HEK293 (cell line): ENCODE measurements at regions not wholly inside any gene's neighbourhood (a gene's known extent, or its start where the extent isn't known, plus 50 kb on each side); places are given as distances from the start of the nearest gene placed in this dataset.

Experiments used
- CTCF ChIA-PET: fragments of 350-600 bp; formaldehyde crosslinking; extraction: SDS; loops from one replicate; lab custom pipeline; 2021; ENCODE audit warnings: antibody characterized with exemption; lab: Yijun Ruan, JAX
- POLR2A ChIA-PET: fragments of 300-600 bp; formaldehyde crosslinking; extraction: SDS; loops from one replicate; lab custom pipeline; 2020; ENCODE audit warnings: antibody characterized with exemption, inconsistent platforms; lab: Yijun Ruan, JAX
- H3K27ac ChIP-seq: fragments of 200-500 bp; sonication (Bioruptor generic); 2 replicates; pipeline ENCODE4 v1.5.1; 2014; ENCODE audit warnings: low read depth, low read length, control low read depth, inconsistent platforms; ENCODE audit errors: extremely low read depth
- H3K36me3 ChIP-seq, 2 experiments: fragments of 200-500 bp in 1 of 2; sonication (Bioruptor generic) in 1 of 2; 1 replicate in 1 of 2; 2 replicates in 1 of 2; pipeline ENCODE4 v1.5.1; 2014 to 2017; ENCODE audit warnings: inconsistent platforms in 2 of 2, low read length in 2 of 2; ENCODE audit not compliant: control insufficient read depth in 2 of 2, insufficient read depth in 1 of 2
- H3K4me1 ChIP-seq: fragments of 200-500 bp; sonication (Bioruptor generic); 2 replicates; pipeline ENCODE4 v1.5.1; 2014; ENCODE audit warnings: mild to moderate bottlenecking, low read length, inconsistent platforms; ENCODE audit not compliant: control insufficient read depth, insufficient read depth
- H3K4me3 ChIP-seq: 2 replicates; pipeline ENCODE4 v1.5.1; 2011; ENCODE audit warnings: low read depth, mild to moderate bottlenecking, control low read depth, low read length, moderate library complexity
- H3K9me3 ChIP-seq: fragments of 200-500 bp; sonication (Bioruptor generic); 2 replicates; pipeline ENCODE4 v1.5.1; 2014; ENCODE audit warnings: low read depth, low read length, inconsistent platforms; ENCODE audit not compliant: control insufficient read depth, insufficient read depth
- FEZF1 ChIP-seq: fragments of 450-650 bp; formaldehyde crosslinking; IDR thresholded peaks from 2 replicates; pipeline ENCODE4 v1.5.1; 2016; ENCODE audit warnings: missing biosample characterization, missing genetic modification characterization
- RBAK ChIP-seq: fragments of 450-650 bp; formaldehyde crosslinking; IDR thresholded peaks from 2 replicates; pipeline ENCODE4 v1.5.1; 2016; ENCODE audit warnings: missing biosample characterization, missing genetic modification characterization
- REPIN1 ChIP-seq: fragments of 450-650 bp; formaldehyde crosslinking; IDR thresholded peaks from 2 replicates; pipeline ENCODE4 v1.5.1; 2017; ENCODE audit warnings: missing biosample characterization, missing genetic modification characterization, low read depth
- REST ChIP-seq: fragments of 450-650 bp; formaldehyde crosslinking; IDR thresholded peaks from 2 replicates; pipeline ENCODE4 v1.5.1; 2016; ENCODE audit warnings: missing biosample characterization, missing genetic modification characterization
- ZBTB20 ChIP-seq: fragments of 450-650 bp; formaldehyde crosslinking; IDR thresholded peaks from 2 replicates; pipeline ENCODE4 v1.5.1; 2016; ENCODE audit warnings: missing biosample characterization, missing genetic modification characterization
- ZBTB21 ChIP-seq: fragments of 450-650 bp; formaldehyde crosslinking; IDR thresholded peaks from 2 replicates; pipeline ENCODE4 v1.5.1; 2017; ENCODE audit warnings: missing biosample characterization, missing genetic modification characterization
- ZBTB7A ChIP-seq: fragments of 450-650 bp; formaldehyde crosslinking; IDR thresholded peaks from 2 replicates; pipeline ENCODE4 v1.5.1; 2016; ENCODE audit warnings: low read depth, missing biosample characterization, missing genetic modification characterization
- ZNF10 ChIP-seq: fragments of 450-650 bp; formaldehyde crosslinking; IDR thresholded peaks from 2 replicates; pipeline ENCODE4 v1.5.1; 2017; ENCODE audit warnings: missing biosample characterization, missing genetic modification characterization
- ZNF114 ChIP-seq: fragments of 450-650 bp; formaldehyde crosslinking; IDR thresholded peaks from 2 replicates; pipeline ENCODE4 v1.5.0; 2017; ENCODE audit warnings: missing biosample characterization, missing genetic modification characterization
- ZNF140 ChIP-seq: fragments of 450-650 bp; formaldehyde crosslinking; IDR thresholded peaks from 2 replicates; pipeline ENCODE4 v1.5.1; 2016; ENCODE audit warnings: missing biosample characterization, missing genetic modification characterization
- ZNF174 ChIP-seq: fragments of 450-650 bp; formaldehyde crosslinking; IDR thresholded peaks from 2 replicates; pipeline ENCODE4 v1.5.0; 2017; ENCODE audit warnings: missing biosample characterization, mild to moderate bottlenecking, missing genetic modification characterization
- ZNF2 ChIP-seq: fragments of 450-650 bp; formaldehyde crosslinking; IDR thresholded peaks from 2 replicates; pipeline ENCODE4 v1.5.1; 2016; ENCODE audit warnings: missing biosample characterization, missing genetic modification characterization
- ZNF202 ChIP-seq: fragments of 450-650 bp; formaldehyde crosslinking; IDR thresholded peaks from 2 replicates; pipeline ENCODE4 v1.5.1; 2016; ENCODE audit warnings: missing biosample characterization, missing genetic modification characterization, borderline replicate concordance
- ZNF211 ChIP-seq: fragments of 450-650 bp; formaldehyde crosslinking; IDR thresholded peaks from 2 replicates; pipeline ENCODE4 v1.5.1; 2016; ENCODE audit warnings: low read depth, missing biosample characterization, missing genetic modification characterization
- ZNF248 ChIP-seq: fragments of 450-650 bp; formaldehyde crosslinking; IDR thresholded peaks from 2 replicates; pipeline ENCODE4 v1.5.1; 2017; ENCODE audit warnings: missing biosample characterization, missing genetic modification characterization
- ZNF274 ChIP-seq, 2 experiments: fragments of 200-500 bp in 1 of 2; fragments of 450-650 bp in 1 of 2; sonication (Bioruptor generic) in 1 of 2; formaldehyde crosslinking in 1 of 2; IDR thresholded peaks; 2 replicates each; pipeline versions ENCODE4 v1.5.1 to v1.6.1; 2014 to 2016; ENCODE audit warnings: borderline replicate concordance in 1 of 2, inconsistent platforms in 1 of 2, low read length in 1 of 2, missing biosample characterization in 1 of 2, missing genetic modification characterization in 1 of 2
- ZNF302 ChIP-seq: fragments of 450-650 bp; formaldehyde crosslinking; IDR thresholded peaks from 2 replicates; pipeline ENCODE4 v1.5.1; 2016; ENCODE audit warnings: missing biosample characterization, missing genetic modification characterization, low read depth
- ZNF341 ChIP-seq: fragments of 450-650 bp; formaldehyde crosslinking; IDR thresholded peaks from 2 replicates; pipeline ENCODE4; 2016; ENCODE audit warnings: low read depth, missing biosample characterization, missing genetic modification characterization
- ZNF391 ChIP-seq: fragments of 450-650 bp; formaldehyde crosslinking; IDR thresholded peaks from 2 replicates; pipeline ENCODE4 v1.5.1; 2016; ENCODE audit warnings: low read depth, missing biosample characterization, missing genetic modification characterization, borderline replicate concordance
- ZNF416 ChIP-seq: fragments of 450-650 bp; formaldehyde crosslinking; IDR thresholded peaks from 2 replicates; pipeline ENCODE4 v1.5.1; 2016; ENCODE audit warnings: missing biosample characterization, missing genetic modification characterization
- ZNF510 ChIP-seq: fragments of 450-650 bp; formaldehyde crosslinking; IDR thresholded peaks from 2 replicates; pipeline ENCODE4 v1.5.1; 2018; ENCODE audit warnings: mild to moderate bottlenecking, missing genetic modification characterization, missing biosample characterization; ENCODE audit not compliant: insufficient replicate concordance
- ZNF629 ChIP-seq: fragments of 450-650 bp; formaldehyde crosslinking; IDR thresholded peaks from 2 replicates; pipeline ENCODE4 v1.5.1; 2017; ENCODE audit warnings: missing biosample characterization, missing genetic modification characterization
- ZNF785 ChIP-seq: fragments of 450-650 bp; formaldehyde crosslinking; IDR thresholded peaks from 2 replicates; pipeline ENCODE4 v1.5.1; 2016; ENCODE audit warnings: missing biosample characterization, missing genetic modification characterization
- ZNF830 ChIP-seq: fragments of 450-650 bp; IDR thresholded peaks from 2 replicates; pipeline ENCODE4 v1.5.0; 2018; ENCODE audit warnings: missing biosample characterization, missing genetic modification characterization, low read depth, mild to moderate bottlenecking, moderate library complexity
- ZSCAN23 ChIP-seq: fragments of 450-650 bp; formaldehyde crosslinking; IDR thresholded peaks from 2 replicates; pipeline ENCODE4 v1.5.1; 2016; ENCODE audit warnings: missing biosample characterization, missing genetic modification characterization
- TF ChIP-seq, protein P1 (sequence below): fragments of 450-650 bp; formaldehyde crosslinking; IDR thresholded peaks from 2 replicates; pipeline ENCODE4 v1.5.1; 2016; ENCODE audit warnings: missing biosample characterization, missing genetic modification characterization, borderline replicate concordance

GRCh38 chr10:33760056-33760943, 425.8 kb upstream of the NRP1 start:
- no peaks in the 10 kb centered on the region for H3K36me3 ChIP-seq
- H3K4me3 ChIP-seq = no peak overlapping the region
- POLR2A ChIA-PET = no interaction called here
- H3K27ac ChIP-seq = no peak overlapping the region
- no peaks in the 10 kb centered on the region for H3K4me1 ChIP-seq
- H3K9me3 ChIP-seq = no peaks in the 10 kb centered on the region
- TF ChIP-seq ZNF274 (IDR thresholded peaks at IDR 0.05; ENCODE audit: low read length) = no peak
- no peak for TF ChIP-seq ZNF274 (tag by site-specific recombination; IDR thresholded peaks at IDR 0.05; ENCODE audit: borderline replicate concordance)
- no peak for TF ChIP-seq ZNF114 (tag by site-specific recombination)
- no peak for TF ChIP-seq ZSCAN23 (tag by site-specific recombination)
- no peak for TF ChIP-seq ZNF785
- TF ChIP-seq REST (tag by site-specific recombination) = no peak
- no peak for TF ChIP-seq ZNF416 (tag by site-specific recombination)
- TF ChIP-seq ZNF341 = no peak
- TF ChIP-seq ZNF2 = no peak
- TF ChIP-seq RBAK = no peak
- TF ChIP-seq ZNF391 = no peak
- no peak for TF ChIP-seq ZNF302
- no peak for TF ChIP-seq ZBTB20 (tag by site-specific recombination)
- no peak for TF ChIP-seq FEZF1 (tag by site-specific recombination)
- no peak for TF ChIP-seq REPIN1
- TF ChIP-seq, all 188 proteins: peak for 0
- CTCF ChIA-PET = interaction anchor here (0.5 to 0.7 kb wide), 4 partner anchors 13 to 594 kb away, joined by 3 to 6 read pairs (median 4); no protein-coding TSS in a partner anchor

GRCh38 chr10:33759191-33759590, 424.7 kb upstream of the NRP1 start:
- no peaks in the 10 kb centered on the region for H3K4me1 ChIP-seq
- H3K9me3 ChIP-seq = no peaks in the 10 kb centered on the region
- H3K4me3 ChIP-seq = no peak overlapping the region
- CTCF ChIA-PET = interaction anchor here (0.6 kb wide), 1 partner anchor 140 kb away, joined by 3 read pairs; no protein-coding TSS in a partner anchor
- no peaks in the 10 kb centered on the region for H3K36me3 ChIP-seq
- H3K27ac ChIP-seq = no peak overlapping the region
- POLR2A ChIA-PET = no interaction called here
- TF ChIP-seq ZNF391 (no peak), ZNF140 (no peak), ZNF211 (tag by site-specific recombination) (no peak), ZNF10 (no peak), ZNF248 (no peak), ZNF830 (no peak), ZBTB7A (no peak), ZBTB21 (tag by site-specific recombination) (no peak), ZNF510 (tag by site-specific recombination) (no peak), ZNF629 (tag by site-specific recombination) (no peak), ZNF174 (tag by site-specific recombination) (no peak), ZNF202 (tag by site-specific recombination) (no peak)
- TF ChIP-seq, protein P1, sequence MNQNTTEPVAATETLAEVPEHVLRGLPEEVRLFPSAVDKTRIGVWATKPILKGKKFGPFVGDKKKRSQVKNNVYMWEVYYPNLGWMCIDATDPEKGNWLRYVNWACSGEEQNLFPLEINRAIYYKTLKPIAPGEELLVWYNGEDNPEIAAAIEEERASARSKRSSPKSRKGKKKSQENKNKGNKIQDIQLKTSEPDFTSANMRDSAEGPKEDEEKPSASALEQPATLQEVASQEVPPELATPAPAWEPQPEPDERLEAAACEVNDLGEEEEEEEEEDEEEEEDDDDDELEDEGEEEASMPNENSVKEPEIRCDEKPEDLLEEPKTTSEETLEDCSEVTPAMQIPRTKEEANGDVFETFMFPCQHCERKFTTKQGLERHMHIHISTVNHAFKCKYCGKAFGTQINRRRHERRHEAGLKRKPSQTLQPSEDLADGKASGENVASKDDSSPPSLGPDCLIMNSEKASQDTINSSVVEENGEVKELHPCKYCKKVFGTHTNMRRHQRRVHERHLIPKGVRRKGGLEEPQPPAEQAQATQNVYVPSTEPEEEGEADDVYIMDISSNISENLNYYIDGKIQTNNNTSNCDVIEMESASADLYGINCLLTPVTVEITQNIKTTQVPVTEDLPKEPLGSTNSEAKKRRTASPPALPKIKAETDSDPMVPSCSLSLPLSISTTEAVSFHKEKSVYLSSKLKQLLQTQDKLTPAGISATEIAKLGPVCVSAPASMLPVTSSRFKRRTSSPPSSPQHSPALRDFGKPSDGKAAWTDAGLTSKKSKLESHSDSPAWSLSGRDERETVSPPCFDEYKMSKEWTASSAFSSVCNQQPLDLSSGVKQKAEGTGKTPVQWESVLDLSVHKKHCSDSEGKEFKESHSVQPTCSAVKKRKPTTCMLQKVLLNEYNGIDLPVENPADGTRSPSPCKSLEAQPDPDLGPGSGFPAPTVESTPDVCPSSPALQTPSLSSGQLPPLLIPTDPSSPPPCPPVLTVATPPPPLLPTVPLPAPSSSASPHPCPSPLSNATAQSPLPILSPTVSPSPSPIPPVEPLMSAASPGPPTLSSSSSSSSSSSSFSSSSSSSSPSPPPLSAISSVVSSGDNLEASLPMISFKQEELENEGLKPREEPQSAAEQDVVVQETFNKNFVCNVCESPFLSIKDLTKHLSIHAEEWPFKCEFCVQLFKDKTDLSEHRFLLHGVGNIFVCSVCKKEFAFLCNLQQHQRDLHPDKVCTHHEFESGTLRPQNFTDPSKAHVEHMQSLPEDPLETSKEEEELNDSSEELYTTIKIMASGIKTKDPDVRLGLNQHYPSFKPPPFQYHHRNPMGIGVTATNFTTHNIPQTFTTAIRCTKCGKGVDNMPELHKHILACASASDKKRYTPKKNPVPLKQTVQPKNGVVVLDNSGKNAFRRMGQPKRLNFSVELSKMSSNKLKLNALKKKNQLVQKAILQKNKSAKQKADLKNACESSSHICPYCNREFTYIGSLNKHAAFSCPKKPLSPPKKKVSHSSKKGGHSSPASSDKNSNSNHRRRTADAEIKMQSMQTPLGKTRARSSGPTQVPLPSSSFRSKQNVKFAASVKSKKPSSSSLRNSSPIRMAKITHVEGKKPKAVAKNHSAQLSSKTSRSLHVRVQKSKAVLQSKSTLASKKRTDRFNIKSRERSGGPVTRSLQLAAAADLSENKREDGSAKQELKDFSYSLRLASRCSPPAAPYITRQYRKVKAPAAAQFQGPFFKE (tag by site-specific recombination) = no peak
